GM19025 (cell line): ENCODE measurements at regions not wholly inside any gene's neighbourhood (a gene's known extent, or its start where the extent isn't known, plus 50 kb on each side); places are given as distances from the start of the nearest gene placed in this dataset.

Experiments
- ATAC-seq: cut with Tn5 transposase; IDR thresholded peaks from one replicate; pipeline ENCODE4 v1.9.1; 2021; ENCODE audit warnings: mild to moderate bottlenecking, low read depth, moderate library complexity; ENCODE audit not compliant: unreplicated experiment

DNA sequence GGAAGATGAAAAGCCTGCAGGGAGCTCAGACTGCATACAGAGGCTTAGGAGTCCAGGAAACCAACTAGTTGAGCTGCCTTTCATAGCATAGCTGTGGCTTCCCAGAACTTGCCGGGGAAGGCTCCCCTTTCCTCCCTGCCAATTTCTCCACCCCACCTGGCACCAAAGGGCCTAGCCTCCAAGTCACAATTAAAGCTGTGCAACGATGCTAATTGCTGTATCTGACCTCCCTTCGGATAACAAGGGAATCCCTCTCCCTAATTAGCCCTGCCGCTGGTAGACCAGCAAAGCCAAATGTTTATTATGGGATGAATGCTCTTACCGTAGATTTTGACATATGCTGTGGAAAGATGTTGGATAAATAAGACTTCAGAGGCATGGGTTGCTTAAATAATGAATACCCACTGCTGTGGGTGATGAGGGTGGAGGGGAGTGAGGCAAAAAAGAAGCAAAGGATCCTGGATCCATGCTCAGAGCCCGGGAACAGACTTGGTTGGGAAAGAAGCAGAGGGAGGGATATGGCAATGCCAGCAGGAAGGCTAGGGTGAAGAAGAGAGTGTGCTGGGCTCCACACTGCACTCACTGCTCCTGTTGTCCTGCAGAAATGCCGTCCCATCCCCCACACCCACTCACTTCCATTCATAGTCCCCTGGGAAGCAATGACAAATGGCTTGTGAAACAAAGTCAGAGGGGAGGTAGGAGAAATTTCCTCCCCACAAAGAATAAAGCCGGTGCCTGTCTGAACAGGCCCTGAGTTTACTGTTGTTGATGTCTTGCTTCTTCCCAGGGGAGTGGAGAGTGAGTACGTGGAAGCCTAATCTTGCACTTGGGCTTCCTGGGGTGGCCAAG lies 608.1 kb upstream of the CADM1 start:
- no peak for ATAC-seq

DNA sequence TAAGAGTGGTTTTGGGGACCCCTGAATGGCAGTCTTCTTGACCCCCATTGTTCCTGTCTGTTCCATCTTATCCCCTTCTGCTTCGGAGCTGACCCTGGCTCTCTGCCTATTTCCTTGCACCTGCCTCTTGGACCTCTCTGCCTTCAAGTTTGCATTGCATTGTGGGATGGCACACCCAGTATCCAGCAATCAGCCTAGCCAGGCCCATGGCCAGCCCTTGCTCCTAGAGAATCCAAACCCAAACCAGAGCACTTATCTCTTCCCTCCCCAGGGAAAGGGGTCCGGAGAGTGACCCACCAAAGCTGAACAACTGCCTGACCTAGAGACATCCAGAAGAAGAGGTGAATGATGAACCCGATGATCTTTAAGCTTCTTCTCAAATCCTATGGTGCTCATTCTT lies 607.3 kb upstream of the CADM1 start:
- no peak for ATAC-seq

DNA sequence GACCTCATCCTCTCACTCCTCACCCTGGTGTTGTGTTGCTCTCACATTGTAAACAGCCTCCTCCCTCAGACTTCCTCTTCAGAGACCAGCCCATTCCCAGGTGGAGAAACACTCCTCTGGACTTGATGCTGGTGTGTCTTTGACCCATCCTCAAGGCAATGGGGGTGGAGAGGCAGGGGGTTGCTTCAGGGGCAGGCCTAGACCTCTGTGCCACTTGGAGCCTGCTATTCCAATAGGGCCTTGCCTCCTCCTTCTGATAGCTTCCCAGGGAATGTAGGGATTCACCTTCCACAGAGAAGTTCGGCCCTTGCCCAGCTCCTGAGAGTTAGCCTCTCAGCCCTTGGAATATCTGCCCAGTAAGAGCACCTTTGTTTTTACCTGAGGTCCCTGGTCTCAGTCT lies 606.6 kb upstream of the CADM1 start:
- ATAC-seq, result no peak

DNA sequence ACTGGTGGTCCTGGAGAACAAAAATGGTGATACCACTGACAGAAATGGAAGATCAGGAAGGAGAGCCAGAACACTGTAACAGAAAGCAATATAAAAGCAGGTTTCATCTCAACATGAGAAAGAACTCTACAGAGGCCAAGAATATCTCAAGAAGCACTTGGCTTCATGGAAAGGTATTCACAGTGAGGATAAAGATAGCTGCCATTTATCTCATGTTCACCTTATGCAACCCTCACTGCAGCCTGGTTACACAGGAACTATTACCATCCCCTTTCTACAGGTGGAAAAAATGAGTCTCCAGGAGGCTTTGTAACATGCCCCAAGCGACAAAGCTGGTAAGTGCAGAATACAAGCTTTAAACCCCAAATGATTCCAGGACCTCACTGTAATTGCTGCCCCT lies 606.1 kb upstream of the CADM1 start:
- ATAC-seq, result no peak

DNA sequence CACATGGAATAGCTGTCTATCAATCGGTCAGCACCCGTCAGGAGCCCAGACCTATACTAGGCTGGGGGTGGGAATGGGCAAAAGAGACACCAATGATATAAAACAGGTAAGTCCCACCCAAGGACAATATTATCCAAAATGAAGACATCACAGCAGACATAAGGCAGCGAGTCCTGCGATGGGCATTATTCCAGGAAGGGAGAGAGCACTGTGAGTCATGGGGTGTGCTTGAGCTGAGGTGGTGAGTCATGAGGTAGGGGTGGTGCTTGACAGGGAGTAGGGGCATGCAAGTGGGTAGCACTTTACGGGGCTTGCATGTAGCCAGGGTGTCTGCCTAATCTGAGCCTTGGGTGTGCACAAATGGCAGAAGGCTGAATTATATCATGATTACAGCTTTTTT lies 605.0 kb upstream of the CADM1 start:
- no peak for ATAC-seq

DNA sequence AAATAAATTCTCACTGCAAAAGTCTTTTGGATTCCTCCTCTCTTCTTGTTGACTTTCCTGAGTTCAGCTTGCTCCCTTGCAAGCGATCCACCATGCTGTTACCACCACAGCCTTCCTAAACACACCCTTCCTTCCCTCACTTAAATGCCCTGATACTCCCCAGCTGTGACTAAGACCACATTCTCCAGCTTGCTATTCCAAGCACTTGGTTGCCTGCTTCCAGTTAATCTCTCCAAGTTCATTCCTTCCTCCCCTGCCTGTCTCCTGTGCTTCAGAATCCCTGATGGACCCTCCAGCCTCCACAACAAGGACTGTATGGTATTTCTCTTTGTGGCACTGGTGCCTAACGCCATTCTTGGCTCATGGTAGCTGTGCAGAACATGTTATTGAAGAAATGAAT lies 603.9 kb upstream of the CADM1 start:
- ATAC-seq, result no peak

DNA sequence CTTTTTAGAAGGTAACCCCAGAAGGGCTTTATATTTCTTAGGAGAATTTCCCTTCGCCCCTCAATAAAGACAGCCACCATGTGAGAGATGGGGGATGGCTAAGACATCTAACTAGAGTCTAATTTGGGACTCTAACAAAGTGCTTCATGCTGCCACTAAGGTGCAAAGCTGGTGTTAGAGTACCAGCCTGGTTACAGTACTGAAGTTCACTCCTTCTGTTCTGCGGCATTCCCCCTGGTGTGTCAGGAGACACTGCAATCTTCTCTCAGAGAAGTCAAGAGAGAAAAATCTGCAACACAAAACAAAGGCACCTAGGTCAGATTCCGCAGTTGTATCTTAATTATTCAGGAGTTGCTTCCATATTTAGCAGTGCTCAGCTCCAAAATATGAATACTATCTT lies 603.0 kb upstream of the CADM1 start:
- no peak for ATAC-seq

DNA sequence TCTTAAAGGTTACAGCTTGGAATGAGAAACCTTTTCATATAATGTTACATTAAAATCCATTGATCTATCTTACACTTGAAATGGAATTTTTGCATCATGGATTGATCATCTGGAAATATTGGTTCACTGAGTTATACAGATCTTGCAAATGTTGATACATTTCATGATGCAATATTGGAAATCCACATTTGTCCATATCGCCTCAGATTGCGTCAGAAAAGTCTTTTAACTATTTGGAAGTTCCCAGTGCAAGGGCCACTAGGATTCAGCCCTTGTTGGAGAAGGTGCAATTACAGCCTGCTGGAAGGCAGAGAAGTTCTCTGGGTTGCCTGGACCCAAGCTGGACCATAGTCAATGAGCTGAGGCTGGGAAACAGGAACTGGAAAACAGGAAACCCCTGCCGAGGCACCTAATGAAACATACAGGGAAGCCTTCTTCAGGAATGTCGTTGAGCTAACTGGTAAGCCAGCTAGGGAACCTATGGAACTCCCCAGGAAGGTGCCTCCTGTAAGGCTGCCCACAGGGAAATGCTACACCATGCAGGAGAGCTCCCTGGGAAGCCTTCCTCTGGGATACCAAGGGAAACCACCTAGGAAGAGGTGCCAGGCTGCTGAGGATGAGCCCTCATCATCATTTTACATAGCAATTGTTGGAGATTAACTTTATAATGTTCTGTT lies 600.4 kb upstream of the CADM1 start:
- no peak for ATAC-seq

DNA sequence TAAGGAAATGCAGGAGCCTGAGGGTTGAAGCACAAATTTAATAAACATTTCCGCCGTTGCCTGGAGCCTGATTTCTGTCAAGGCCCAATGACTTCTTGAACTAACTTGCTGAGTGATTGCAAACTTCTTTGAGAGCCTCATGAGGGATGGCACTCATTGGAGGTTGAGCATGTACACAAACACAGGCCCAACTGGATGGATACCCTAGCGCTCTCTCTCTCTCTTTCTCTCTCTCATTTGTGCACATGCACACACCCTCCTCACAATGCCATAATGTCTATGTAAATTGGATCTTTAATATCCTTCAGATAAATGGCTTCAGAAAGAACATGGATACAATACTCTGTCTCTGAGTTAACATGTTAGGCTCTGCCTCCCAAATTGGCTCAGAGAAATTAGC lies 597.7 kb upstream of the CADM1 start:
- no peak for ATAC-seq

DNA sequence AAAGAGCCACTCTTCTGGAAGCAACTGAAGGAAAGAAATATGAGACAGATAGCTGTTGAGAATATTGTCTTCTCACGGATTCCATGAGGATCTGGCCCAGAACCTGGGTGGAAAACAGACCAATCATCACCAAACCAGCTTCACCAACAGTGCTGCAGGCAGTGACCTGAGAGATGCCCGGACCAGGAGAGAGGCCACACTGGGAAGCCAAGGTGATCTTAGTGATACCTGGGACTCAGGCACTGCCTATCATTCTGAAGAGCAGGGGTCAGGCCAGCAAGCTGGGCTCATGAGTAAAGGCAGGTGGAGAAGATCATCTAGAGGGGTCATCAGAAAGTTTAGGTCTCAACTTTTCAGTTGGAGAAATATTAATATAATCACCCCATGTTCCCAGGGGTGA lies 595.8 kb upstream of the CADM1 start:
- no peak for ATAC-seq

DNA sequence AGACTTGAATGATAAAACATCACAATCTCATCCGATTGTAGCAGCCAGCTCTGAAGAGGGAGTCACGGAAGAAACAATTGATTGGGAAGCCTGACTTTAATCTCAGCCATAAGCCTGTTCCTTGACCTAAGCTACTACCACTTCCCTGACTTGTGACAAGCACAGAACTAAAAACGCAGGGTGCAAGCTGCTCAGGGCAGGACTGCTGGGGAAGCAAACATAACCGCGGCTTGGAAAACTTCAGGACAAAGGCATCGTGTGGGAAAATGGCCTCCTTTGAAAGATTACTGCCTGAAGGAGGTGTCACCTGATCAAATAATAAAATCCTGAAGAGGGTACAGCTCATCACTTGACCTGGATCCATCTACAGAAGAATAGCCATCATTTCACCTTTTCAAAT lies 595.3 kb upstream of the CADM1 start:
- no peak for ATAC-seq

DNA sequence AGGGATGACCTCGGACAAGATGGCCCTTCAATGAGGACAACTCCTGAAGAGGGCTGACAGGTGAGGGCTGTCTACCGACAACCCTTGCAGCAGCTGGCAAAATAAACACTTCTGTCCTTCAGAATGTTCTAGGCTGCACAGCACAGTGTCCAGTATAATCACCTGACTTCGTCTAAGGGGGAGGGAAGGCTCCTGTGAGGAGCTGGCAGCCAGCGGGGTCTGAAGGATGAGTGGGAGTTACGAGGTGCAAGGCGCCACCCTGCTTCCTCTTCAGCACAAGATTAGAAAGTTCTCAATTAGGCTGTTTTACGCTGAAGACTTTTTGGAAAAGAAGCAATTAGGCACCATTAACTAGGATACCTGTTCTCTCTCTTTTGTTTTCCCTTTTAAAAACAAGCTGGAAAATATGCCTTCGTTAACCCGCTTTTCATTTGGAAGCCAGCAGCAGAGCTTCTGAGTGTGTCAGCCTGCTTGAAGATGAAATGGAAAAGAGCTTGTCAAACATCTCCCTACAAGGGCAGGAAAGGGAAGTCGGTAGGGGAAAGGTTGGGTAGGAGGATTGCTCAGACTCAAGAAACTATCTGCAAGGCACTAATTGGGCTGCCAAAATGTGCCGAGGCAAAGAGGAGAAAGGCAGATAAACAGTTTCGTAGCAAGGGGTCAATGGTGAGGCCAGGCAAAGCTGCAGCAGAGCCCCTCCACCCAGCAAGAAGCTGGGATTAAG lies 592.2 kb upstream of the CADM1 start:
- ATAC-seq, result no peak

DNA sequence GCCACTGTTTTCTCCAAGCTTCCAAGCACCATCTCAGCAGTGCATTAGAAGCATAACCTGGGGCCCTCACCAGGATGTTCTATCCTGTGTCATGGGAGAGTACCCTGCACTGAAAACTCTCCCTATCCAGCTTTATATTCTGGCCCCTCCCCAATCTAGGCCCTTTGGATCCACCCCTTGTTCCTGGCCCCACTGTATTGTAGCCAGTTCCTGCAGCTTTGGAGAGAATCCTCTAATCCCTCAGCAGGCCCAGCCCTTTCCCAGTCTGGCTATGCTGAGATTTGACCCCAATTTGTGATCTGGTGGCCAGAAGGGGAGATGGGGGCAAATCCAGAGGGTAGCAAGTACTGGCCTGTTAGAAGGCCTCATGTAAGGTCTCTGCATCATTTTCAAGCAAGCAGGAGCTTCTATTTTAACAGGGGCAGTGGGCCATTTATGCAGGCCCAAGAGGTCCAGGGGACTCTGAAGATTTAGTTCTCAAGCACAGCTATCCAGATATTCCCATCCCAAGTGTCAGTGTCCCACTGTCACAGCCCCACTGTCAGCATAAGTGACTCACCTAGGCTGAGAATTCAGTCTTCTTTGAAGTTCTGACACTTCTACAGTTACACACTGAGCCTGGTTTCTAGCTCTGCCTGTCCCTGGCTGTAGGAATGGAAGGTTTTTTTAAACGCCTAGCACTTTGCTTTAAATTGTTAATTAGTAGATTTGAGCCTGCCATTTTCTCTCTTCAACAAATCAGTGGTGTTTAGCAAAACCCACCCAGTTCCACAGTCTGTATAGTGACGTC lies 589.5 kb upstream of the CADM1 start:
- no peak for ATAC-seq

DNA sequence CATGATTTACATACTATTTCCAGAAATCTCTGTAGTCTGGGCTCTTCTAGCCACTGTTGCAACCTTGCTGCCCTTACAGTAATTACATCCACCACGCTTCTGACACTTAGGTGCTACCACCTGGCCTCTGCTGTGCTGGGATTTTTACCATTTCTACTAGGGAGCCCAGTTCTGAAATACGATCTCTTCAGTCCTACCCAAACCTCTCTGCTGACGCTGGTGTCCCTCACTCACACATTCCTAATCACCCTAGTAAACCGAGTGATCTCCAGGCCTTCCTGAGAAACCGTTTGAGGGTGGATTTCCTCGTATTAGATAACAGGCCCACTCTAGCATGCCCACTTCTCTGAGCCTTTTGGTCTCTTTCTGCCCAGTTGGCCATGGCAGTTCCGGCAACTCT lies 588.9 kb upstream of the CADM1 start:
- ATAC-seq, result no peak

DNA sequence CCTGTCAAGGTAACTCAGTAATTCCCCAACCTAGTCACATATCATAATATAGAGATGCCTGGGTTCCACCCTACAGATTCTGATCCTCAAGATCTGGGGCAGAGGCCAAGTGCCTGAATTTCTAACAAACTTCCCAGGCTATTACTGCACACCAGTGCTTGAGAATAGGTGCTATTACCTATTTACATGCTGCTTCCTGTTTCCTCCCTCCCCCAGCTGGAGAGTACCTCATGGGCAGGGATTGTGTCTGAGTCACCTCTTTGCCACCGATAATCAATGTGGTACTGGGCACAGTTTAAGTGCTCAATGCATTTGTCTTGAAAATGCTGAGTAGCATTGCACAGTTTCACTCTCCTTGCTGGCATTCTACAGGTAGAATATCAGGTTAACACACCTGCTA lies 582.2 kb upstream of the CADM1 start:
- no peak for ATAC-seq

DNA sequence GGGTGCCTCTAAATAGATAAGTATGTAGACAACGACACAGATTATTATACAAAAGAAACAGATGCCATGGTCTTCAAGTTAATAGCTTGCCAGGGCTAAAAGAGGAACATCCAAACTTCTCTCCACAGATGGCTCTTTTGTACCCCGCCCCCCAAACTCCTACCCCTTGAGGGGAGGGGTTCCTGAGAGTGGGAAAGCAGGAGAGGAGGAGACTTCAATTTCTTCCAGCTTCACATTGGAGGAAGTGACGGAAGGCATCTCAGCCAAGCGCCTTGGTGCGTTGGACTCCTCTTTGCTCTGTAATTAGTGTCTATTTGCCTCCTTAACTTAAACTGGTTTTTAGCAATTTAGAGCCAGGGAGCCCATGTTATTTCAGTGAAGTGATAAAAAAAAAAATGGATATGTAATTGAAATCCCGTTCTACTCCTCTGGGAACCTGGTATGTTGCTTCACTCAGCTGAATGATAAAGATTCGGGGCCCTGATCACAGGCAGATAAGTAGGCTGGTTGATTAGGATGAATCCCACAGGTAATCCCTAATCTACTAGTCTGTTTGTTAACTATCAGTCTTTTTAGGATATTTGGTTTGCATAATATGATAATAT lies 580.9 kb upstream of the CADM1 start:
- no peak for ATAC-seq

DNA sequence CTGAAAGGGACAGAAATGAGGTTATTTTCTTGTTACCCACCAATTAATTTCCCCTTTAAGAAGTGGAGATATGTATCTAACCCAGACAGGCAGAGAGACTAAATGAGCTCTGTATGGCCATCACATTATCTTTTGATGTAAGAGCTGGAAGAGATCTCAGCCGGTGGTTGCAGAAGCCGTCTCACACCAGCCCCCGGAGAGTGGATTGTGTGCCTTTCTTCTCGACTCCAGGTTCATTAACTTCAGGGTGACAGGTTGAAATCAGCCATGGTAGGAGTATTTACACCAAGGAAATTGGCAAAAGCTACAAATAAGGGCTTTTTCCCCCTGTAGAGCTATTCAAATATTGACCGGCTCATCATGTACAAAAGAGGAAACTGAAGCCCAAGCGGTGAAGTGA lies 580.3 kb upstream of the CADM1 start:
- no peak for ATAC-seq

DNA sequence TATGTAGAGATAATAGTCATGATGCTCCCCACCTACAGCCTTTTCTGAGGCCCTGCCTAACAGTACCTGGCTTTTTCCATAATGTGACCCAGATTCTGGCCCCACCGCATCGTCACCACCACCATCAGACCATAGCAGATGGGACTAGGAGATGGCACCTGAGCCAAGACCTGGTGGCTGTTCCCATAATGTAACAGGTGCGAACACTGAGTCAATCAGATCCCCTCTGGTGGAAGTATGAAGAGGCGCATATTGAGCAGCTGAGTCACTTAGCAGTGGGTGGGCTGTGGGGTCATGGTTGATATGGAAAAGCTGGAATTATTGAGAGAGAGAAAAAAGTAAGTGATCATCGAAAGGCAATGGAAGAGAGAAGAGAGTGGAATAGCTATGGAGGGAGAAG lies 578.0 kb upstream of the CADM1 start:
- ATAC-seq, result no peak

DNA sequence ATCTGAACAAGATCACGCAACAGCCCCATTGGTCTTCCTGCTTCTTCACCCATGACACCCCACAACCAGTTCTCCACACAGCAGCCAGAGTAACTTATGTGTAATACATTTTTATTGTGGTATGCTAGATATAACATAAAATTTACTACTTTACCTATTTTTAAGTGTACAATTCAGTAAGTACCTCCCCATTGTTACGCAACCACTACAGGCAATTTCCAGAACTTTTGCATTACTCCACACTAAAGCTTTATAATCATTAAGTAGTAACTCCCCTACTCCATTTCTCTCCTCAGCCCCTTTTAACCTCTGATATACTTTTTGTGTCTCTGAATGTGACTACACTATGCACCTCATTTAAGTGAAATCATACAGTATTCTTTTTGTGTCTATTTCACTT lies 575.4 kb upstream of the CADM1 start:
- ATAC-seq, result no peak

DNA sequence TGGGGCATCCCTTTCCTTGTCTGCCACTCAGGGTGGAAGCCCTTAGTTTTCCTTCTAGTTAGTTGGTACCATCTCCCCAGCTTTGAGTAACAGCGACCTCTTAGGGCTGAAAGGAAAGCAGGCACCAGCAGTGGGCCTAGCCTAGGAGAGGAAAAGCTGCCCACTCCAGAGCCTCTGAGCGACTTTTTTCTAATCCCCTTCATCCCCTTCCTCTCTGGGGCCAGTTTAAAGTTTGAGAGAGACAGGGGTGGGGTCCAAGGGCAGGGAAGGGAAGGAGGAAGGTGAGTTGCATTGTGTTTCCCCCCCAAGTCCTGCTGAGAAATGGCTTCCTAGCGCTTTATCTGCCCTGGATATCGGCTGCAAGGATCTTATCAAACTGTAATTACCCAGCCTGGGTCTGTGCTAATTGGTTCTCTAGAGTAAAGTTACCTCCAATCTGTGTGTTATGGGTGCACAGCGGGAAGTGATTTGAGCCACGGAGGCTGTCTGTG lies 573.9 kb upstream of the CADM1 start:
- no peak for ATAC-seq
